H9 (cell line): ENCODE measurements at regions not wholly inside any gene's neighbourhood (a gene's known extent, or its start where the extent isn't known, plus 50 kb on each side); places are given as distances from the start of the nearest gene placed in this dataset.

ENCODE experiments used
- DNase-seq: peaks from one replicate; pipeline ENCODE4 v3.0.0-alpha.2; 2017
- H2AFZ ChIP-seq: one replicate; pipeline ENCODE4 v1.6.1; 2013; ENCODE audit warnings: mild to moderate bottlenecking, low read length, control low read depth, moderate library complexity
- H2AK5ac ChIP-seq: 2 replicates; pipeline ENCODE4 v1.6.1; 2013; ENCODE audit warnings: low read length, control low read depth, mixed read lengths; ENCODE audit not compliant: insufficient read length
- H2BK120ac ChIP-seq: one replicate; pipeline ENCODE4 v1.6.1; 2013; ENCODE audit warnings: low read depth, mild to moderate bottlenecking, low read length, control low read depth, inconsistent platforms; ENCODE audit not compliant: poor library complexity, severe bottlenecking
- H2BK12ac ChIP-seq: 2 replicates; pipeline ENCODE4 v1.6.1; 2013; ENCODE audit warnings: low read length, control low read depth, mixed read lengths, low read depth; ENCODE audit not compliant: insufficient read length
- H2BK15ac ChIP-seq: 2 replicates; pipeline ENCODE4 v1.6.1; 2013; ENCODE audit warnings: low read depth, low read length, control low read depth
- H2BK20ac ChIP-seq: one replicate; pipeline ENCODE4 v1.6.1; 2013; ENCODE audit warnings: low read depth, mild to moderate bottlenecking, low read length, control low read depth, inconsistent platforms; ENCODE audit not compliant: poor library complexity, severe bottlenecking
- H2BK5ac ChIP-seq: 2 replicates; pipeline ENCODE4 v1.6.1; 2013; ENCODE audit warnings: low read length, control low read depth, mixed read lengths; ENCODE audit not compliant: insufficient read length
- H3K14ac ChIP-seq: 2 replicates; pipeline ENCODE4 v1.6.1; 2013; ENCODE audit warnings: low read length, control low read depth; ENCODE audit not compliant: insufficient read depth
- H3K18ac ChIP-seq: 2 replicates; pipeline ENCODE4 v1.6.1; 2013; ENCODE audit warnings: low read depth, mild to moderate bottlenecking, mixed read lengths, low read length, control low read depth; ENCODE audit not compliant: insufficient read length
- H3K23ac ChIP-seq: 2 replicates; pipeline ENCODE4 v1.6.1; 2013; ENCODE audit warnings: low read length, control low read depth, mixed read lengths, low read depth; ENCODE audit not compliant: insufficient read length
- H3K23me2 ChIP-seq: 2 replicates; pipeline ENCODE4 v1.6.1; 2013; ENCODE audit warnings: low read depth, mild to moderate bottlenecking, mixed read lengths, low read length, control low read depth; ENCODE audit not compliant: insufficient read length, poor library complexity, severe bottlenecking
- H3K27ac ChIP-seq: 2 replicates; pipeline ENCODE4 v1.5.1; 2013; ENCODE audit warnings: low read length, control low read depth, mixed read lengths, low read depth; ENCODE audit not compliant: insufficient read length
- H3K27me3 ChIP-seq: 2 replicates; pipeline ENCODE4 v1.6.1; 2013; ENCODE audit warnings: low read length, control low read depth, inconsistent platforms; ENCODE audit not compliant: insufficient read depth
- H3K4ac ChIP-seq: 2 replicates; pipeline ENCODE4 v1.6.1; 2013; ENCODE audit warnings: low read depth, mild to moderate bottlenecking, control low read depth, inconsistent platforms, low read length, moderate library complexity
- H3K4me1 ChIP-seq: 2 replicates; pipeline ENCODE4 v1.6.1; 2013; ENCODE audit warnings: low read length, control low read depth, inconsistent platforms; ENCODE audit not compliant: insufficient read depth
- H3K4me2 ChIP-seq: 2 replicates; pipeline ENCODE4 v1.6.1; 2013; ENCODE audit warnings: low read length, control low read depth, mixed read lengths; ENCODE audit not compliant: insufficient read length, insufficient read depth
- H3K56ac ChIP-seq: 2 replicates; pipeline ENCODE4 v1.6.1; 2013; ENCODE audit warnings: low read depth, mild to moderate bottlenecking, mixed read lengths, low read length, control low read depth; ENCODE audit not compliant: insufficient read length
- H3K79me1 ChIP-seq: 2 replicates; pipeline ENCODE4 v1.6.1; 2013; ENCODE audit warnings: low read depth, mild to moderate bottlenecking, moderate library complexity, low read length, control low read depth, inconsistent platforms; ENCODE audit not compliant: insufficient read depth, poor library complexity, severe bottlenecking
- H3K79me2 ChIP-seq: 2 replicates; pipeline ENCODE4 v1.6.1; 2013; ENCODE audit warnings: low read length, control low read depth, inconsistent platforms; ENCODE audit not compliant: insufficient read depth
- H3K9ac ChIP-seq: 2 replicates; pipeline ENCODE4 v1.6.1; 2013; ENCODE audit warnings: low read length, control low read depth, mixed read lengths; ENCODE audit not compliant: insufficient read length; ENCODE audit errors: extremely low read depth
- H3K9me3 ChIP-seq: one replicate; pipeline ENCODE4 v1.6.1; 2013; ENCODE audit warnings: low read depth, low read length, inconsistent platforms; ENCODE audit not compliant: control insufficient read depth
- H3T11ph ChIP-seq: one replicate; pipeline ENCODE4 v1.6.1; 2013; ENCODE audit warnings: mild to moderate bottlenecking, low read length, control low read depth, inconsistent platforms
- H4K20me1 ChIP-seq: one replicate; pipeline ENCODE4 v1.6.1; 2013; ENCODE audit not compliant: control insufficient read depth, insufficient read length, insufficient read depth
- H4K5ac ChIP-seq: 2 replicates; pipeline ENCODE4 v1.6.1; 2013; ENCODE audit warnings: low read depth, mild to moderate bottlenecking, mixed read lengths, low read length, control low read depth; ENCODE audit not compliant: insufficient read length
- H4K8ac ChIP-seq: replicated peaks from 2 replicates; pipeline ENCODE4 v1.6.1; 2013; ENCODE audit warnings: low read length, control low read depth, mixed read lengths, low read depth; ENCODE audit not compliant: insufficient read length
- H4K91ac ChIP-seq: 2 replicates; pipeline ENCODE4 v1.6.1; 2013; ENCODE audit warnings: low read depth, mild to moderate bottlenecking, moderate library complexity, mixed read lengths, low read length, control low read depth; ENCODE audit not compliant: insufficient read length
- H3K27ac Mint-ChIP-seq, 3 experiments: 2 replicates in 2 of 3; 3 replicates in 1 of 3; pipeline ENCODE4 v1.8.0; 2020 to 2021; ENCODE audit warnings: mixed read lengths in 3 of 3, mild to moderate bottlenecking in 1 of 3, moderate library complexity in 1 of 3
- H3K27me3 Mint-ChIP-seq: 2 replicates; pipeline ENCODE4 v1.8.0; 2021; ENCODE audit warnings: low read depth, mild to moderate bottlenecking, moderate library complexity, mixed read lengths
- H3K36me3 Mint-ChIP-seq, 3 experiments: 2 replicates in 2 of 3; 3 replicates in 1 of 3; pipeline ENCODE4 v1.8.0; 2020 to 2021; ENCODE audit warnings: low read depth in 3 of 3, mixed read lengths in 3 of 3; ENCODE audit not compliant: insufficient read depth in 1 of 3
- H3K4me1 Mint-ChIP-seq, 2 experiments: 2 replicates each; pipeline ENCODE4 v1.8.0; 2020; ENCODE audit warnings: mixed read lengths in 2 of 2
- H3K4me3 Mint-ChIP-seq, 2 experiments: 2 replicates in 1 of 2; 3 replicates in 1 of 2; pipeline ENCODE4 v1.8.0; 2020 to 2021; ENCODE audit warnings: mild to moderate bottlenecking in 2 of 2, mixed read lengths in 2 of 2, moderate library complexity in 1 of 2
- H3K9me3 Mint-ChIP-seq, 2 experiments: 2 replicates in 1 of 2; 3 replicates in 1 of 2; pipeline ENCODE4 v1.8.0; 2020; ENCODE audit warnings: mild to moderate bottlenecking in 2 of 2, mixed read lengths in 2 of 2, moderate library complexity in 1 of 2
- CTCF ChIP-seq: fragments of 200-600 bp; sonication (generic); conservative IDR thresholded peaks from 3 replicates; pipeline ENCODE4 v1.8.0; 2021; ENCODE audit warnings: antibody characterized with exemption, mild to moderate bottlenecking
- WGBS: extraction: QIAGEN DNeasy Blood & Tissue Kit; methylation state at CpG from one replicate; pipeline ENCODE4 v1.1.7; 2013; ENCODE audit warnings: missing lambda C conversion rate, low lambda C conversion rate, mixed read lengths; ENCODE audit not compliant: insufficient read length; ENCODE audit errors: extremely low coverage; 5-methylcytosine and 5-hydroxymethylcytosine counted together

- no peak for TF ChIP-seq CTCF
Observed at GRCh38 chr10:55800602-55801352, 560.3 kb downstream of the ZWINT start.

More at GRCh38 chr10:55800602-55801352, 560.3 kb downstream of the ZWINT start:
- H4K5ac ChIP-seq: no peak overlapping the region
- DNase-seq: no peak
- H2AFZ ChIP-seq: no peak overlapping the region
- H3K56ac ChIP-seq: no peak overlapping the region
- H4K20me1 ChIP-seq: no peaks in the 10 kb centered on the region
- no peaks in the 10 kb centered on the region for H3K79me1 ChIP-seq
- no peak overlapping the region for H2BK15ac ChIP-seq
- H3K18ac ChIP-seq: no peak overlapping the region
- H3K23me2 ChIP-seq: no peaks in the 10 kb centered on the region
- H3K4me2 ChIP-seq: no peak overlapping the region
- no peaks in the 10 kb centered on the region for H3K9me3 ChIP-seq
- H3K14ac ChIP-seq: no peak overlapping the region
- H3K4ac ChIP-seq: no peak overlapping the region
- H3K27ac Mint-ChIP-seq: no peak overlapping the region
- peaks cover 6 to 7% of the 10 kb centered on the region in 2 experiments; a peak in 3 of 4 replicates for H3K4me1 Mint-ChIP-seq
- no peak overlapping the region for H4K91ac ChIP-seq
- H3K36me3 Mint-ChIP-seq: peaks cover 0 to 6% (median 0%) of the 10 kb centered on the region in 3 experiments; a peak in 2 of 7 replicates
- H2BK5ac ChIP-seq: no peak overlapping the region
- H3K27me3 ChIP-seq: no peaks in the 10 kb centered on the region
- H3K27ac ChIP-seq: no peak overlapping the region
- H3K9me3 Mint-ChIP-seq: peaks cover 6 to 11% of the 10 kb centered on the region in 2 experiments; a peak in 3 of 5 replicates
- no peak overlapping the region for H2AK5ac ChIP-seq
- no peak overlapping the region for H2BK20ac ChIP-seq
- no peak overlapping the region for H4K8ac ChIP-seq
- WGBS: no CpG with 5 or more reads among the region's 3 CpGs
- no peak overlapping the region for H2BK120ac ChIP-seq
- no peaks in the 10 kb centered on the region for H3K4me1 ChIP-seq
- no peaks in the 10 kb centered on the region; the same call in 1 of the 2 replicates for H3K27me3 Mint-ChIP-seq
- no peak overlapping the region for H3K9ac ChIP-seq
- H3T11ph ChIP-seq: no peak overlapping the region
- no peak overlapping the region for H3K4me3 Mint-ChIP-seq
- no peak overlapping the region for H2BK12ac ChIP-seq
- no peaks in the 10 kb centered on the region for H3K79me2 ChIP-seq
- no peak overlapping the region for H3K23ac ChIP-seq
